ENCODE measurements at regions not wholly inside any gene's neighbourhood (a gene's known extent, or its start where the extent isn't known, plus 50 kb on each side); places are given as distances from the start of the nearest gene placed in this dataset.

DNA sequence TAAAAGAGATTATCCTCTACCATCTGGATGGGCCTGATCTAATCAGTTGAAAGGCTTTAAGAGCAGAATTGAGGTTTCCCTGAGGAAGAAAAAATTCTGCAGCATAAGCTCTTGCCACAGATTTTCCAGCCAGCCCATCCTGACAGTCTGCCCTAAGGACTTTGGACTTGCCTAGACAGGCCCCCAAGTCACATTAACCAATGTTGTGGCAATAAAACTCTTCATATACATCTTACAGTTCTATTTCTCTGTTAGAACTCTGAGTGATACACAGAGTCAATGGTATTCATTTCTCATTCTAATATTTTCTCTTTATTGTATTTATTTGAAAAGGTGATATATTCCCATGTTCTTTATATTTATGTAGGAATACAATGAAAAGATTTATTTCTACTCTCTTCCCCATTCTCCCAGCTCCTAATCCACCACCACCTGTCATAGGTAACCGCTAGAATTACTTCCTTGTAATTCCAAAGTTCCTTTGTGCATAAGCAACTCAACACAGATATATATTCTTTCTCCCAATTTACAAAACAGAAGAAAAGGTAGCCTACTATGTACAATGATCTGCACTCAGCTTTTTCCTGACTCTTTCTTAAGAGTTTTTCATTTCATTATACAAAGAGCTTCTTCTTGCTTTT is 182.1 kb downstream of the CAPZA3 start:
- Mint-ChIP-seq H3K9me3 (ENCODE audit: unreplicated experiment) (no peaks in the 10 kb centered on the region), H3K4me1 (ENCODE audit: unreplicated experiment) (peaks cover 12% of the 10 kb centered on the region), H3K27me3 (ENCODE audit: unreplicated experiment) (no peaks in the 10 kb centered on the region), H3K27ac (ENCODE audit: unreplicated experiment) (no peak overlapping the region), H3K4me3 (ENCODE audit: unreplicated experiment) (no peak overlapping the region), H3K36me3 (ENCODE audit: low read depth, unreplicated experiment) (no peaks in the 10 kb centered on the region)
- TF ChIP-seq, protein P1, sequence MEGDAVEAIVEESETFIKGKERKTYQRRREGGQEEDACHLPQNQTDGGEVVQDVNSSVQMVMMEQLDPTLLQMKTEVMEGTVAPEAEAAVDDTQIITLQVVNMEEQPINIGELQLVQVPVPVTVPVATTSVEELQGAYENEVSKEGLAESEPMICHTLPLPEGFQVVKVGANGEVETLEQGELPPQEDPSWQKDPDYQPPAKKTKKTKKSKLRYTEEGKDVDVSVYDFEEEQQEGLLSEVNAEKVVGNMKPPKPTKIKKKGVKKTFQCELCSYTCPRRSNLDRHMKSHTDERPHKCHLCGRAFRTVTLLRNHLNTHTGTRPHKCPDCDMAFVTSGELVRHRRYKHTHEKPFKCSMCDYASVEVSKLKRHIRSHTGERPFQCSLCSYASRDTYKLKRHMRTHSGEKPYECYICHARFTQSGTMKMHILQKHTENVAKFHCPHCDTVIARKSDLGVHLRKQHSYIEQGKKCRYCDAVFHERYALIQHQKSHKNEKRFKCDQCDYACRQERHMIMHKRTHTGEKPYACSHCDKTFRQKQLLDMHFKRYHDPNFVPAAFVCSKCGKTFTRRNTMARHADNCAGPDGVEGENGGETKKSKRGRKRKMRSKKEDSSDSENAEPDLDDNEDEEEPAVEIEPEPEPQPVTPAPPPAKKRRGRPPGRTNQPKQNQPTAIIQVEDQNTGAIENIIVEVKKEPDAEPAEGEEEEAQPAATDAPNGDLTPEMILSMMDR (IDR thresholded peaks at IDR 0.05; ENCODE audit: unreplicated experiment) = no peak
- no peak for DNase-seq (ENCODE audit: low spot score)

DNA sequence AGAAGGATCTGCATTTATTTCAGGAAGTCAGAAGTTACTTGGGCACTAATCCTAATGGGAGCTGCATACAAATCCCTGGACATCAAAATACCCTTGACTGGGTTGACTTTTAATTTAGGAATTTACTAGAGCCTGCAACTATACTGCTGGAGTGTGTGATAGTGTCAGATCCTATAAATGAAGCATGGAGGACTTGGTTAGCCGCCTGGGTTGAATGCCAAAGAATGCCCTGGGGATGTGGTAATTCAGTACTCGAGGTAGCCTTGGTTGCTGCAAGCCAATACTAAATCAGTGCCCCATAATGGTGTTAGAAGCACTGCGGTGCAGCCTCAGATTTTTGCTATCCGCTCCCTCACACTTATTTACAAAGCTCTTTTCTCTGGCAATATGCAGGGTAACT is 184.9 kb downstream of the CAPZA3 start:
- H3K36me3 Mint-ChIP-seq (ENCODE audit: low read depth, unreplicated experiment) = no peaks in the 10 kb centered on the region
- no peaks in the 10 kb centered on the region for H3K27me3 Mint-ChIP-seq (ENCODE audit: unreplicated experiment)
- no peak overlapping the region for H3K4me3 Mint-ChIP-seq (ENCODE audit: unreplicated experiment)
- DNase-seq (ENCODE audit: low spot score) = no peak
- H3K9me3 Mint-ChIP-seq (ENCODE audit: unreplicated experiment) = no peaks in the 10 kb centered on the region
- peaks cover 13% of the 10 kb centered on the region for H3K4me1 Mint-ChIP-seq (ENCODE audit: unreplicated experiment)
- no peak overlapping the region for H3K27ac Mint-ChIP-seq (ENCODE audit: unreplicated experiment)
- TF ChIP-seq, protein P1 (IDR thresholded peaks at IDR 0.05; ENCODE audit: unreplicated experiment) = no peak

DNA sequence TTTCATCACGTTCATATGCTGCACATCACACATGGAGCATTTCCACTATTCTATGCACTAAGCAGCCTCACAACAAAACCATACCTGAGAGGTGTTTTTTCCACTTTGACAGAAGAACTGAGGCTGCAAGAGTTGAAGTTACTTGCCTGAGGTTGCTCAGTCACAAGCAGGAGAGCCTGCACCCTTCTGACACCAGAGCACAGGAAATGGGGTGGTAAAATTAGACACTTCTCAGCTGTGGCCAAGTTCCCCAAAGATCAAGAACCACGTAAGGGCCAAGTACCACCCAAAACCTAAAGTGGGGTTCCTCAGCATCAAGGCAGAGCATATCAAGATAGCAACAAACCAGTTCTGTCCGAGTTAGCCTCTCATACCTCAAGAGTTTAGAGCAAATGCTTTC is 185.8 kb downstream of the CAPZA3 start:
- TF ChIP-seq, protein P1 (IDR thresholded peaks at IDR 0.05; ENCODE audit: unreplicated experiment) = no peak
- Mint-ChIP-seq H3K4me3 (ENCODE audit: unreplicated experiment) (no peak overlapping the region), H3K27ac (ENCODE audit: unreplicated experiment) (no peak overlapping the region), H3K27me3 (ENCODE audit: unreplicated experiment) (no peaks in the 10 kb centered on the region), H3K9me3 (ENCODE audit: unreplicated experiment) (no peaks in the 10 kb centered on the region), H3K36me3 (ENCODE audit: low read depth, unreplicated experiment) (no peaks in the 10 kb centered on the region), H3K4me1 (ENCODE audit: unreplicated experiment) (peaks cover 13% of the 10 kb centered on the region)
- DNase-seq (ENCODE audit: low spot score) = no peak

DNA sequence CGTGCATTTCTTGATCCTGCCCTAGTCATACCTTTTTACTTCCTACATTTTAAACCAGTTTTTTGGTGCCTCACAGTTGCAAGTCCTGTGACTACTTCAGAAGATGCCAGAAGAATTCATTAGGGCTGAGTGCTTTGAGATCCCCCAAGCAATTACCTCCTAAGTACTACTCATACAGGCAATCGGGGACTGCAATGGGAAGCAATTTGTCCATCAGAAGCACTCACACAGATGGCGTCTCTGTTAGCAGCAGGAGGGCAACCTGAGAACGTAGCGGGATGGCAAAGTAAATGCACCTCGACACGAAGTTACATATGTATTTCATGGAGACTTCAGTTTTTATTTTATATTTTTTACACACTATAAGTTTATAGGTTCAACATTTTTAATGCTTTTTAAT is 188.3 kb downstream of the CAPZA3 start:
- H3K36me3 Mint-ChIP-seq (ENCODE audit: low read depth, unreplicated experiment) = peaks cover 4% of the 10 kb centered on the region
- H3K4me1 Mint-ChIP-seq (ENCODE audit: unreplicated experiment) = peaks cover 13% of the 10 kb centered on the region
- no peak overlapping the region for H3K27ac Mint-ChIP-seq (ENCODE audit: unreplicated experiment)
- no peak overlapping the region for H3K4me3 Mint-ChIP-seq (ENCODE audit: unreplicated experiment)
- DNase-seq (ENCODE audit: low spot score) = no peak
- TF ChIP-seq, protein P1 (IDR thresholded peaks at IDR 0.05; ENCODE audit: unreplicated experiment) = no peak
- H3K27me3 Mint-ChIP-seq (ENCODE audit: unreplicated experiment) = no peaks in the 10 kb centered on the region
- peaks cover 5% of the 10 kb centered on the region for H3K9me3 Mint-ChIP-seq (ENCODE audit: unreplicated experiment)

DNA sequence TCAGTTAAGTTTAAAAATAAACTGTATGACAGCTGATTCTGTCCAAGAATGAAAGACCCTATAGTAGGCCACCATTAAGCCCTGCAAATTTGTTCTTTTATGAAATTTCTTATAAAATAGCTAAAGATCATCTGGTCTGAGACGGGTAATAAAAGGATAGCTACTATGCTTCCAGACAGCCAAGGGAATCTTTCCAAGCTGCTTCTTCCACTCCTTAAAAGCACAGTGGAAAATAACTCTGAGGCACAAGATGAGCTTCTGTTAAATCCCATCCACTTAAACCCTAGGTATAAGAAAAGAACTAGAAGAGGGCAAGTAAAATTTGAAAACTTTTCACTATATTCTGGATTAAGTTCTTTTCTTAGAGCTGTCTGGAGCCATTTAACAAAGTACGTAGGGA is 194.3 kb downstream of the CAPZA3 start:
- no peak overlapping the region for H3K4me3 Mint-ChIP-seq (ENCODE audit: unreplicated experiment)
- H3K27me3 Mint-ChIP-seq (ENCODE audit: unreplicated experiment) = no peaks in the 10 kb centered on the region
- H3K4me1 Mint-ChIP-seq (ENCODE audit: unreplicated experiment) = no peaks in the 10 kb centered on the region
- H3K36me3 Mint-ChIP-seq (ENCODE audit: low read depth, unreplicated experiment) = peaks cover 4% of the 10 kb centered on the region
- H3K27ac Mint-ChIP-seq (ENCODE audit: unreplicated experiment) = no peak overlapping the region
- TF ChIP-seq, protein P1 (IDR thresholded peaks at IDR 0.05; ENCODE audit: unreplicated experiment) = no peak
- no peak for DNase-seq (ENCODE audit: low spot score)
- peaks cover 5% of the 10 kb centered on the region for H3K9me3 Mint-ChIP-seq (ENCODE audit: unreplicated experiment)
